ENCODE measurements at regions not wholly inside any gene's neighbourhood (a gene's known extent, or its start where the extent isn't known, plus 50 kb on each side); places are given as distances from the start of the nearest gene placed in this dataset.

- no peak overlapping the region for H3K27ac ChIP-seq
- TF ChIP-seq ZFX (IDR thresholded peaks at IDR 0.05; ENCODE audit: borderline replicate concordance) (no peak), CTCF (IDR thresholded peaks at IDR 0.05) (no peak)
These were observed 329.5 kb upstream of the CWC22 start for GRCh38 chr2:180336550-180336949.

DNA sequence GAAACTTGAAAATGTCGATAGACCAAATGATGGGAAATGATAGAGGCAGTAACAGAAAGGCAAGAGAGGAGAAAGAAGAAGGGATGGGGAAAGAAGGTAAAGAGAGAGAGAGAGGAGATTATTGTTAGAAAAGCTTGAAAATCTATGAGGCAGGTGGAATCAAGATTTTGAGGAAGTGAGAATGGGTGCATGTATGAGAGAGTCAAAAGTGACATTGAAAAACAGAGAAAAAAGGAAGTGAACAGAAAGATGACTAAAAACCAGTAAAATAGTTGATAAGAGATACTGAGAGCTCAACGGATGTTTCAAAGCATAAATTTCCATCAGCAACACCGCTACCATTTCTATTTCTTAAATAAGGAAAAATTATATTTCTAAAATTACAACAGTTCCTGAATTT lies 327.4 kb upstream of the CWC22 start:
- no peak overlapping the region for H3K27ac ChIP-seq
- TF ChIP-seq CTCF (IDR thresholded peaks at IDR 0.05) (no peak), ZFX (IDR thresholded peaks at IDR 0.05; ENCODE audit: borderline replicate concordance) (no peak)

- H3K27ac ChIP-seq = no peak overlapping the region
- no peak for TF ChIP-seq ZFX (IDR thresholded peaks at IDR 0.05; ENCODE audit: borderline replicate concordance)
- TF ChIP-seq CTCF (IDR thresholded peaks at IDR 0.05) = no peak
These were observed 321.8 kb upstream of the CWC22 start for GRCh38 chr2:180328795-180329422.

GRCh38 chr2:180327185-180327584 lies 320.1 kb upstream of the CWC22 start:
- TF ChIP-seq CTCF (IDR thresholded peaks at IDR 0.05) = no peak
- TF ChIP-seq ZFX (IDR thresholded peaks at IDR 0.05; ENCODE audit: borderline replicate concordance) = no peak
- no peak overlapping the region for H3K27ac ChIP-seq

GRCh38 chr2:180325416-180326120 lies 318.5 kb upstream of the CWC22 start:
- H3K27ac ChIP-seq = no peak overlapping the region
- TF ChIP-seq CTCF (IDR thresholded peaks at IDR 0.05) (no peak), ZFX (IDR thresholded peaks at IDR 0.05; ENCODE audit: borderline replicate concordance) (no peak)

- H3K27ac ChIP-seq = no peak overlapping the region
- TF ChIP-seq CTCF (IDR thresholded peaks at IDR 0.05) (no peak), ZFX (IDR thresholded peaks at IDR 0.05; ENCODE audit: borderline replicate concordance) (no peak)
These were observed 317.1 kb upstream of the CWC22 start for GRCh38 chr2:180324182-180324581.

DNA sequence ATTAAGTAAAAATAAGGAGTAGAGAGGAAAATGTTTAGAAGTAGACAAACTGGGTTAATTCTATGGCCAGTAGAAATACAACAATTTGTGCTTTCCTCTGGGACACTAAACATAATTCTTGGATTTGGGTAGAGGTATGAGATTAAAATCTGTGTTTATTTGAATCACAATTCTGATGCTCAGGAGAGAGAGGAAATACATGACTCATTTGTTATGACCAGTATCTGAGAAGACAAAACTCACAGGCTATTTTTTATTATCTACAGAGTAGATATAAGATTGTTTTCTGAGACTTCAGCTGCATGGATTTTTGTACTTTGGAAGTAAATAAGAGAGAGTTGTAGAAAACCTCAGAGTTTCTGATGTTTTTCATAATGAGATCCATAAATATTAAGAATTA lies 315.7 kb upstream of the CWC22 start:
- TF ChIP-seq CTCF (IDR thresholded peaks at IDR 0.05) (no peak), ZFX (IDR thresholded peaks at IDR 0.05; ENCODE audit: borderline replicate concordance) (no peak)
- no peak overlapping the region for H3K27ac ChIP-seq

All from 22Rv1 (cell line).